CD4-positive, alpha-beta T cell (primary cell): ENCODE measurements at regions not wholly inside any gene's neighbourhood (a gene's known extent, or its start where the extent isn't known, plus 50 kb on each side); places are given as distances from the start of the nearest gene placed in this dataset.

Experiments
- ATAC-seq: fragments of 200-7000 bp; cut with Tn5 transposase; one replicate; pipeline ENCODE4 v1.10.0; 2022; ENCODE audit warnings: mild to moderate bottlenecking; ENCODE audit not compliant: poor library complexity
- CTCF ChIA-PET: fragments of 350-600 bp; sonication (Branson Sonifier 250); formaldehyde crosslinking; loops from one replicate; lab custom pipeline; 2021; ENCODE audit warnings: antibody characterized with exemption, inconsistent platforms; lab: Charles Lee
- POLR2A ChIA-PET: fragments of 350-600 bp; sonication (Branson Sonifier 250); formaldehyde crosslinking; loops from one replicate; lab custom pipeline; 2021; ENCODE audit warnings: antibody characterized with exemption, inconsistent platforms; lab: Charles Lee
- DNase-seq, 14 experiments: peaks; one replicate each; pipeline ENCODE4 v3.0.0-alpha.2; 2013 to 2020; ENCODE audit warnings: mixed read lengths in 2 of 14
- H3K27ac ChIP-seq, 2 donors: one replicate each; pipeline versions ENCODE4 v1.5.1 to v1.7.0; 2013; ENCODE audit warnings: low read length in 2 of 2, low read depth in 1 of 2, mild to moderate bottlenecking in 1 of 2
- H3K27me3 ChIP-seq, 2 experiments: 1 replicate in 1 of 2; 2 replicates in 1 of 2; pipeline versions ENCODE4 v1.6.1 to v1.7.0; 2013; ENCODE audit warnings: low read length in 2 of 2, control low read depth in 1 of 2, mild to moderate bottlenecking in 1 of 2, moderate library complexity in 1 of 2; ENCODE audit not compliant: insufficient read depth in 2 of 2, control insufficient read depth in 1 of 2
- H3K36me3 ChIP-seq: one replicate; pipeline ENCODE4 v1.6.1; 2013; ENCODE audit warnings: low read length, control low read depth; ENCODE audit not compliant: insufficient read depth
- H3K4me1 ChIP-seq: one replicate; pipeline ENCODE4 v1.6.1; 2013; ENCODE audit warnings: low read length, control low read depth; ENCODE audit not compliant: insufficient read depth
- H3K4me3 ChIP-seq: one replicate; pipeline ENCODE4 v1.5.1; 2013; ENCODE audit warnings: mild to moderate bottlenecking, low read length, moderate library complexity
- H3K9me3 ChIP-seq, 2 experiments: 1 replicate in 1 of 2; 2 replicates in 1 of 2; pipeline versions ENCODE4 v1.6.1 to v1.7.0; 2013; ENCODE audit warnings: low read length in 2 of 2, mild to moderate bottlenecking in 2 of 2, control low read depth in 1 of 2, moderate library complexity in 1 of 2; ENCODE audit not compliant: control insufficient read depth in 1 of 2, insufficient read depth in 1 of 2
- H3K27ac Mint-ChIP-seq: one replicate; pipeline ENCODE4 v1.8.0; 2020; ENCODE audit warnings: mixed read lengths
- H3K27me3 Mint-ChIP-seq: one replicate; pipeline ENCODE4 v1.8.0; 2021; ENCODE audit warnings: mixed read lengths
- H3K36me3 Mint-ChIP-seq: one replicate; pipeline ENCODE4 v1.8.0; 2021; ENCODE audit warnings: low read depth, mixed read lengths
- H3K4me1 Mint-ChIP-seq: one replicate; pipeline ENCODE4 v1.8.0; 2021; ENCODE audit warnings: low read depth, mixed read lengths
- H3K4me3 Mint-ChIP-seq: one replicate; pipeline ENCODE4 v1.8.0; 2020; ENCODE audit warnings: mild to moderate bottlenecking, mixed read lengths
- H3K9me3 Mint-ChIP-seq: one replicate; pipeline ENCODE4 v1.8.0; 2020; ENCODE audit warnings: mixed read lengths
- CTCF ChIP-seq: fragments of 200-600 bp; IDR thresholded peaks from one replicate; pipeline ENCODE4 v1.8.0; 2022; ENCODE audit warnings: antibody characterized with exemption, mild to moderate bottlenecking
- intact Hi-C, 2 experiments: fragments of 100-400 bp; cut with DNase I in 1 of 2; cut with micrococcal nuclease in 1 of 2; formaldehyde crosslinking; loops; one replicate each; pipeline versions ENCODE4 v1.15.1 to v1.9.0; 2023 to 2025; cut with DNase I, micrococcal nuclease

GRCh38 chr9:102795532-102795931 is 199.6 kb upstream of the CYLC2 start:
- Histone ChIP-seq H3K27me3 (no peaks in the 10 kb centered on the region), H3K36me3 (no peaks in the 10 kb centered on the region), H3K9me3 (no peaks in the 10 kb centered on the region), H3K4me3 (no peak overlapping the region), H3K27ac (no peak overlapping the region), H3K4me1 (no peaks in the 10 kb centered on the region)
- no peak for DNase-seq
- Mint-ChIP-seq H3K9me3 (peaks cover 3% of the 10 kb centered on the region), H3K36me3 (no peaks in the 10 kb centered on the region), H3K4me3 (no peak overlapping the region), H3K27me3 (no peaks in the 10 kb centered on the region), H3K4me1 (no peaks in the 10 kb centered on the region), H3K27ac (no peak overlapping the region)
- intact Hi-C loops = no loop called here
- ChIA-PET CTCF (no interaction called here), POLR2A (no interaction called here)
- no peak for TF ChIP-seq CTCF
- ATAC-seq = no peak

GRCh38 chr9:102779356-102779755 is 215.8 kb upstream of the CYLC2 start:
- Mint-ChIP-seq H3K27me3 (no peaks in the 10 kb centered on the region), H3K36me3 (no peaks in the 10 kb centered on the region), H3K4me3 (no peak overlapping the region), H3K9me3 (peaks cover 2% of the 10 kb centered on the region), H3K27ac (no peak overlapping the region), H3K4me1 (no peaks in the 10 kb centered on the region)
- DNase-seq = no peak
- Histone ChIP-seq H3K4me3 (no peak overlapping the region), H3K27ac (no peak overlapping the region), H3K27me3 (no peaks in the 10 kb centered on the region), H3K4me1 (no peaks in the 10 kb centered on the region), H3K9me3 (peaks cover 0 to 4% of the 10 kb centered on the region in 2 experiments), H3K36me3 (no peaks in the 10 kb centered on the region)
- intact Hi-C loops = no loop called here
- ChIA-PET CTCF (no interaction called here), POLR2A (no interaction called here)
- no peak for ATAC-seq
- no peak for TF ChIP-seq CTCF

GRCh38 chr9:102778746-102779145 is 216.4 kb upstream of the CYLC2 start:
- ATAC-seq (no peak), DNase-seq (no peak)
- TF ChIP-seq CTCF = no peak
- no peak overlapping the region for H3K27ac ChIP-seq
- H3K27me3 ChIP-seq = no peaks in the 10 kb centered on the region
- intact Hi-C loops = no loop called here
- no peak overlapping the region for H3K27ac Mint-ChIP-seq
- no peaks in the 10 kb centered on the region for H3K27me3 Mint-ChIP-seq
- no peaks in the 10 kb centered on the region for H3K4me1 Mint-ChIP-seq
- no peaks in the 10 kb centered on the region for H3K4me1 ChIP-seq
- H3K9me3 ChIP-seq = peaks cover 0 to 4% of the 10 kb centered on the region in 2 experiments
- no peak overlapping the region for H3K4me3 Mint-ChIP-seq
- CTCF ChIA-PET = no interaction called here
- POLR2A ChIA-PET = no interaction called here
- no peaks in the 10 kb centered on the region for H3K36me3 Mint-ChIP-seq
- H3K4me3 ChIP-seq = no peak overlapping the region
- H3K36me3 ChIP-seq = no peaks in the 10 kb centered on the region
- peaks cover 2% of the 10 kb centered on the region for H3K9me3 Mint-ChIP-seq
